ENCODE measurements at regions not wholly inside any gene's neighbourhood (a gene's known extent, or its start where the extent isn't known, plus 50 kb on each side); places are given as distances from the start of the nearest gene placed in this dataset.

- DNase-seq (ENCODE audit: low spot score) = no peak
- CTCF ChIA-PET = no interaction called here
- no peaks in the 10 kb centered on the region for H3K27me3 Mint-ChIP-seq (ENCODE audit: low read depth)
- POLR2A ChIA-PET = no interaction called here
- no peak overlapping the region for H3K4me3 Mint-ChIP-seq
- no peaks in the 10 kb centered on the region for H3K36me3 Mint-ChIP-seq
- no peaks in the 10 kb centered on the region for H3K4me1 Mint-ChIP-seq
- no peak overlapping the region for H3K27ac Mint-ChIP-seq
- no peak for TF ChIP-seq JUN (CRISPR knock-in tag; IDR thresholded peaks at IDR 0.05)
- TF ChIP-seq PRDM15 (CRISPR knock-in tag; IDR thresholded peaks at IDR 0.05) = no peak
- TF ChIP-seq ZNF423 (CRISPR knock-in tag; IDR thresholded peaks at IDR 0.05) = no peak
- TF ChIP-seq NR2C2 (CRISPR knock-in tag; IDR thresholded peaks at IDR 0.05) = no peak
- no peak for TF ChIP-seq ZNF512 (CRISPR knock-in tag; IDR thresholded peaks at IDR 0.05; ENCODE audit: borderline replicate concordance)
- no peak for TF ChIP-seq MAX (CRISPR knock-in tag; IDR thresholded peaks at IDR 0.05)
- TF ChIP-seq NFE2L1 (CRISPR knock-in tag; IDR thresholded peaks at IDR 0.05) = no peak
- no peak for TF ChIP-seq CREB1 (CRISPR knock-in tag; IDR thresholded peaks at IDR 0.05)
- TF ChIP-seq ZNF281 (CRISPR knock-in tag; IDR thresholded peaks at IDR 0.05) = no peak
- TF ChIP-seq RORB (CRISPR knock-in tag; IDR thresholded peaks at IDR 0.05) = no peak
- no peak for TF ChIP-seq ETV6 (CRISPR knock-in tag; IDR thresholded peaks at IDR 0.05)
- no peak for TF ChIP-seq FOXK1 (CRISPR knock-in tag; IDR thresholded peaks at IDR 0.05)
- no peak for TF ChIP-seq ATF3 (CRISPR knock-in tag; conservative IDR thresholded peaks at IDR 0.05)
- TF ChIP-seq KAT7 (CRISPR knock-in tag; IDR thresholded peaks at IDR 0.05; ENCODE audit: borderline replicate concordance) = no peak
- TF ChIP-seq ESRRA (CRISPR knock-in tag; IDR thresholded peaks at IDR 0.05; ENCODE audit: borderline replicate concordance) = no peak
- no peak for TF ChIP-seq GTF2I (CRISPR knock-in tag; conservative IDR thresholded peaks at IDR 0.05)
- TF ChIP-seq ZNF317 (CRISPR knock-in tag; IDR thresholded peaks at IDR 0.05; ENCODE audit: borderline replicate concordance, low read depth) = no peak
- ATAC-seq = no peak
- H3K9me3 Mint-ChIP-seq = no peaks in the 10 kb centered on the region
Observed at GRCh38 chr13:90070362-90070761, 1277.1 kb upstream of the MIR17HG start.

- TF ChIP-seq IRF1 (CRISPR knock-in tag; IDR thresholded peaks at IDR 0.05) = no peak
- no peak for TF ChIP-seq FOXP4 (CRISPR knock-in tag; IDR thresholded peaks at IDR 0.05)
- DNase-seq (ENCODE audit: low spot score) = no peak
- ATAC-seq = no peak
- Mint-ChIP-seq H3K27ac (no peak overlapping the region), H3K4me3 (no peak overlapping the region), H3K4me1 (no peaks in the 10 kb centered on the region), H3K9me3 (no peaks in the 10 kb centered on the region), H3K27me3 (ENCODE audit: low read depth) (no peaks in the 10 kb centered on the region), H3K36me3 (no peaks in the 10 kb centered on the region)
- ChIA-PET POLR2A (no interaction called here), CTCF (no interaction called here)
Observed at GRCh38 chr13:90070837-90071525, 1276.5 kb upstream of the MIR17HG start.
